Retina (tissue), 1 donor: ENCODE measurements at regions not wholly inside any gene's neighbourhood (a gene's known extent, or its start where the extent isn't known, plus 50 kb on each side); places are given as distances from the start of the nearest gene placed in this dataset.
"Not testable (repeated sequence)": the region's sequence is repeated elsewhere in the genome, so short reads cannot be mapped to it uniquely, and the experiment has no call there.

Experiments
- DNase-seq: peaks from one replicate; pipeline ENCODE4 v3.0.0-alpha.2; 2016

DNA sequence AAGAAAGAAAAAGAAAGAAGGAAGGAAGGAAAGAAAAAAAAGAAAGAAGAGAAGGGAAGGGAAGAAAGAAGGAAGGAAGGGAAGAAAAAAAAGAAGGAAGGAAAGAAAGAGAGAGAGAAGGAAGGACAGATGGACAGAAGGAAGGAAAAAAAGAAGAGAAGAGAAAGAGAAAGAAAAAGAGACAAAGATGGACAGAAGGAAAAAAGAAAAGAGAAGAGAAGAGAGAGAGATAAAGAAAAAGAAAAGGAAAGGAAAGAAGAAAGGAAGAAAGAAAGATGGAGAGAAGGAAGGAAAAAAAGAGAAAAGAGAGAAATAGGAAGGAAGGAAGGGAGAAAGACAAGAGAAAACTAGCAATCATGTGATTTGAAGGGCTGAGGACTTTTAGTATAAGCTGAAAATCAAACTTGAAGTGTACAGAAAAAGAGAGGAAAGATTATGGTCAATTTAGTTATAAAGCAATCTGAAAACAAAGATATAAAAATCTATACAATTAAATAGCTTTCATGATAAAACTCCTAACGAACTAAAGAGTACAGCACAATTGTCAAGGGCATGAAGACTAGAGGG lies 115.3 kb downstream of the LTN1 start:
- no peak for DNase-seq

DNA sequence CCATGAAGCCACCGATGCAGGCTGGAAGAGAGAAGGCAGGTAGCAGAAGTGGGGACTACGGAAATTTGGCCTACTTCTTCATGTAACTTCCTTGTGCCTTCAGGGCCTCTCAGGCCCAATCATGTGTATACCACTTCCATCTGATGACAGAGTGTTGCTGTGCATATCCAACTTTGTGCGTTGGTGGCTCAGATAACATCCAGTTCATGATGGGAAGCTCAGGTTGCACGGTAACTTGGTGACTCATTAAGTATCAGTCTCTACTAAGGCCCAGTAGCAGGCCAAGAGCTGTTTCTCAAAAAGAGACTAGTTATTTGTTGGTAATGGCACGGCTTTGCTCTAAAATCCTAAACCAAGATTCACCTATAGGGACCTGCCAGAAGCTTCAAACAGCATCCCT lies 117.6 kb downstream of the LTN1 start:
- no peak for DNase-seq

DNA sequence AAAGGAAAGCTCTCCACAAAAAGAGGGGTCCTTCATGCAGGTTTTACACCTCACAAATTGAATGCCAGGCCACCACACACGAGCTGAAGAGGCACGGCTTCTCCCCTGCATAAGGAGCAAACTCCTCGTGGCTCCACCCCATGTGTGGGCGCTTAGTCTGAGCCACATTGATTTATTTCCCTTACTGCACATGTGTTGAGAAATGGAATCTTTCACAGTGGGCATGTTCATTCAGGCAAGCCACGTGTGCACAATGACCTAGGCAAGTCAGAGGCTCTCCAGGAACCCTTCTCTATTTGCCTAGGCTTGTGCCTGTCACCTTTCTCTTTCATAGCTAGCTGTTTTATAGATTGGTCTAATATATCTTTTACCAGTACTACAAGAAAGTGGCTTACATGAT lies 120.5 kb downstream of the LTN1 start:
- DNase-seq: no peak

DNA sequence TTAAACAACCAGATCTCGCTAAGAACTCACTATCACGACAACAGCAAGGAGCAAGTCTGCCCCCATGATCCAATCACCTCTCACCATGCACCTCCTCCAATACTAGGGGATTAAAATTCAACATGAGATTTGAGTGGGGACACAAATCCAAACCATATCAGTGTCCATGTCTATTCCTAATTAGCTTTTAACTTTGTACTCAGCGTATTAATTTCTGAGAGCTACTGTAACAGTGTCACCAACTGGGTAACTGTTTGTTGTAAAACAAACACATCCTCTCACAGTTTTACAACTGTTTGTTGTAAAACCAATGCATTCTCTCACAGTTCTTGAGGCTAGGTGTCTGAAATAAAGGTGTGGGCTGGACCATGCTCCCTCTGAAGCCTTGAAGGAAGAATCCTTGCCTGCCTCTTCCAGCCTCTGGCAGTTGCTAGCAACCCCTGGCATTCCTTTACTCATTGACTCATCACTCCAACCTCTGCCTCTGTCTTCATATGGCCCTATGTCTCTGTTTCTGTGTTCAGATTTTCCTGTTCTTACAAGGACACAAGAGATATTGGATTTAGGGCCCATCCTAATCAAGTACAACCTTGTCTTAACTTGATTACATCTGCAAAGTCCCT lies 121.2 kb downstream of the LTN1 start:
- no peak for DNase-seq

DNA sequence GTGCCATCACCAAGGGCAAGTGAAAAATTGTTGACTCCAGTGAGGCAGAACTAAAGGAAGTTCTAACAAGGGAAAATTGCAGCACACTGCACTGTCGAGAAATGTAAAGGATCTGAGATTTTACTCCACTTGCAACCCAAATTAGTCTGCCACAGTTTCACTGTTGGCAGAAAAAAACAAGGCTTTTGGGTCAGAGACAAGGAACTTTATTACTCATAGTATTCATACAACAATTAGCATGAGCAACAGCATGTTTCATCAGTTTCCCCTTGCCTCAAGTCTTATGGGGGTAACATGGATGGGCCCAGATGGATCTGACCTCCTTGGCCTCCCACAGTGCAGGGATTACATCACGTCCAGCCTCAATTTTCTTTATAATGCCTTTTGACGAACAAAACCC lies 125.3 kb downstream of the LTN1 start:
- DNase-seq: no peak

DNA sequence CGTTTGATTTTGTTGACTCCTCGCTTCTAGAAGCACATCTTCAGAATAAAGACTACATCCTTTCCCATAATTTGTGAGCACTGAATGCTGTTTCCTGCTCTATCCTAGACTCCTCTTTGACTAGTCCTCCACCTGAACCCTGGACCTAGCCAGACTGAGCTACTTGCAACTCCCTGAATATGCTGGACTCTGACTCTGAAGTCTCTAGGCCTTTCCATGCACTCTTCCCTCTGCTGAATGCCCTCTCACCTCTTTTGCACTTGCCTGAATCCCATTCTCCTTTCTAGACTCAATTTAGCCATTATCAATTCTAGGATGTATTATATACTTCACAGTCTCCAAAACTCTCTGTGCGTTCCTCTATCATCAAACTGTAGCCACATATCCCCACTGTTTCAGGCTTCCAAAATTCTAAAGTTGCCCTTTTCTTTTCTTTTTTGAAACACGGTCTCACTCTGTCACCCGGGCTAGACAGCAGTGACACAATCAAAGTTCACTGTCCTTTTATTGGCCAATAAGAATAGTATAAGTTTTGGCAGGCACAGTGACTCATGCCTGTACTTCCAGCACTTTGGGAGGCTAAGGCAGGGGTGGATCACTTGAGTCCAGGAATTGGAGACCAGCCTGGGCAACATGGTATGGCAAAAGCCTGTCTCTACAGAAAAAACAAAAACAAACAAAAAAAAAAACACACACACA lies 127.0 kb downstream of the LTN1 start:
- DNase-seq: no peak

DNA sequence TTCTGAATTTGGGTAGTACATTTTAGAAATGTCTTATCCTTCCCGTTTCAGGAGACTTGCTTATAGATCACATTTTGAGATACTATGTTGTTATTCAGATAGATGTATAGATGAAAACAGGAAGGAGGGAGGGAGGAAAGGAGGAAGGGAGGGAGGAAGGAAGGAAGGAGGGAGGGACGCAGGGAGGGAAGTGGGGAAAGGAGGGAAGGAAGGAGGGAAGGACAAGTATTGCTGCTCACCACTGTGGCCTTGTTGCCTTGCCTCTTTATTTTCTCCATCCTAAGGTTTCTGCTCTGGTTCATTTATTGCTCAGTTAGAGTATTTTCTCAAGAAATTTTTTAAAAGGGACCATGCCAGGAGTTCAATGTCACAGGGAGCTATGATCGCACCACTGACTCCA lies 134.3 kb downstream of the LTN1 start:
- DNase-seq: no peak

DNA sequence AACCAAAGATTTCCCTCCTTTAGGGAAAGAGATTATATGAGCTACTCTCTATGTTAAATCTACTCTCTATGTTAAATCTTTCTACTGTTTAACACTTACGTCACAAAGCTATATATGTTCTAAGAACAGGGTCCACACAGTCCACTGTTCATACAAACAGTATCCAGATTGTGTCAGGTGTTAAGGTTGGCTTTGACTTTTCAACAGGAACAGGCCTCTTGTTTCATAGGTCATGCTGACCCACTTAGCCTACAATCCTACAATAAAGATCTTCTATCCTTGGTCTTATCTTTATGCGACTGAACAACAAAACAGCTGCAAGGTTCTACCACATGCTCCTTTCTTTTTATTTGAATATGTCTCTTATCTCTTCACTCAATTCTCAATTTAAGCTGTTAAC lies 134.9 kb downstream of the LTN1 start:
- no peak for DNase-seq

DNA sequence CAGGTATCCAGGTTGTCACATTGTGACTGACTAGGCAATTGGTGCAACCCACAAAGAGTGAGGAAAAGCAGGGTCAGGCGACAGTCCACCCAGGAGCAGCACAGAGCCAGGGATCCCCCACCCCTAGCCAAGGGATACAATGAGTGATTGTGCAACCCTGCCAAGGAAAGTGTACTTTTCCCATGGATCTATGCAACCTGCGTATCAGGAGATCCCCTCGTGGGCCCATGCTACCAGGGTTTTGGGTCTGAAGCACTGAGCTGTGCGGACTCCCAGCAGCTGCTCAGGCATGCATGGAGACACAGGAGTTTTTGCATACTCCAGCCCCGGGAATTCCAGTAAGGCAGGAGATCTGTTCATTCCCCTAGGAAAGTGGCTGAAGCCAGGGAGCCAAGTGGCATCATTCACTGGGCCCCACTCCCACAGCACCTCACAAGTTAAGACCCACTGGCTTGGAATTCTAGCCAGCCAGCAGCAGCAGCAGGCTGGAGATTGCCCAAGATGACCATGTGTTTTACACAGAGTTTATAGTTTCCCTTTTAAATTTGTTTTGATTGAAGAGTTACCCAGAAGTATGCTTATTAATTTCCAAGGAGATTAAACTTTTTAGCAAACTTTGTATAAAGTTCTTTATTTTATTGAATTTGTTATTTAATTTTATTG lies 136.0 kb downstream of the LTN1 start:
- DNase-seq: no peak

DNA sequence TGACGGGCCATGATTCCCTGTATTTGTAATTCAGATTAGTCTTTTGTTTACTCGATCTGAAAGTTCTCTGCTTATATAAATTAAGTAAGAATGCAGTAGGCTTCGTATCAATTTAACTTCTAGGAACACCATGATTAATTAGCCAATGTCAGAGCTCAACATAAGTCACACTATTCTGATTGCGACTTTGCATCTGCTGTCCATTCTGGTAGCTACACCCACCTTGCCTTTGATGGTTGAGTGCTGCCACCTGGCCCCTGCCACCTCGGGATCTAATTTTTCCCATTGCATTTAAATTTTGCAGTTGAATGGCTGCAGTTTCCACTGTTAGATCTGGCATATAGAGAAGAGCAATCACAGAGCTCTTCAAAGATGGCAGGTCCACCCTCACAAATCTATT lies 140.0 kb downstream of the LTN1 start:
- no peak for DNase-seq

DNA sequence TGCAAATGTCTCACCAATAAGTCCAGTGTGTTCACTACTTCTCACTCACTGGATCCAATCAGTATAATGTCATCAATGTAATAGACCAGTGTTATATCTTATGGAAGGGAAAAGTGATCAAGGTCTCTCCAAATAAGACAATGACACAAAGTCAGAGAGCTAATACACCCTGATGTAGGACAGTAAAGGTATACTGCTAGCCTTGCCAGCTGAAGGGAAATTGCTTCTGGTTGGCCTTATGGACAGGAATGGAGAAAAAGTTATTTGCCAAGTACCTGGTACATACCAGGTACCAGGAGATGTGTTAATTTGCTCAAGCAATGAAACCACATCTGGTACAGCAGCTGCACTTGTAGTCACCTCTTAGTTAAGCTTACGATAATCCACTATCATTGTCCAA lies 141.0 kb downstream of the LTN1 start:
- DNase-seq: no peak

DNA sequence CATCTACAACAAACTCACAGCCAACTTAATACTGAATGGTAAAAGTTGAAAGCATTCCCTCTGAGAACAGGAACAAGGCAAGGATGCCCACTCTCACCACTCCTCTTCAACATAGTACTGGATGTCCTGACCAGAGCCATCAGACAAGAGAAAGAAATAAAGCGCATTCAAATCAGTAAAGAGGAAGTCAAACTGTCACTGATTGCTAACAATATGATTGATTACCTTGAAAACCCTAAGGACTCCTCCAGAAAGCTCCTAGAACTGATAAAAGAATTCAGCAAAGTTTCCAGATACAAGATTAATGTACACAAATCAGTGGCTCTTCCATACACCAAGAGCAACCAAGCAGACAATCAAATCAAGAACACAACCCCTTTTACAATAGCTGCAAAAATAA lies 153.4 kb downstream of the LTN1 start:
- not testable (repeated sequence) for DNase-seq

DNA sequence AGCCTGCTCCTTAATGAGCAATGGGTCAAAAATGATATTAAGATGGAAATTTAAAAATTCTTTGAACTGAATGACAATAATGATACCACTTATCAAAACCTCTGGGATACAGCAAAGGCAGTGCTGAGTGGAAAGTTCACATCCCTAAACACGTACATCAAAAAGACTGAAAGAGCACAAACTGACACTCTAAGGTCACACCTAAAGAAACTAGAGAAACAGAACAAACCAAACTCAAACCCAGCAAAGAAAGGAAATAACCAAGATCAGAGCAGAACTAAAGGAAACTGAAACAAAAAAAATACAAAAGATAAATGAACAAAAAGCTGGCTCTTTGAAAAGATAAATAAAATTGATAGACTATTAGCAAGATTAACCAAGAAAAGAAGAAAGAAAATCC lies 155.3 kb downstream of the LTN1 start:
- DNase-seq: not testable (repeated sequence)

DNA sequence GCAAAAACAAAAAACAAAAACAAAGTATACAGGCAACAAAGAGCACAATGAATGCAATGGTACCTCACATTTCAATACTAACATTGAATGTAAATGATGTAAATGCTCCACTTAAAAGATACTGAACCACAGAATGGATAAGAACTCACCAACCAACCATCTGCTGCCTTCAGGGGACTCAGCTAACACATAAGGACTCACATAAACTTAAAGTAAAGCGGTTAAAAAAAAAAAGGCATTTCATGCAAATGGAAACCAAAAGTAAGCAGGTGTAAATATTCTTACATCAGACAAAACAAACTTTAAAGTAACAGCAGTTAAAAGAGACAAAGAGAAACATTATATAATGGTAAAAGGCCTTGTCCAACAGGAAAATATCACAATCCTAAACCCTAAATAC lies 156.1 kb downstream of the LTN1 start:
- not testable (repeated sequence) for DNase-seq

DNA sequence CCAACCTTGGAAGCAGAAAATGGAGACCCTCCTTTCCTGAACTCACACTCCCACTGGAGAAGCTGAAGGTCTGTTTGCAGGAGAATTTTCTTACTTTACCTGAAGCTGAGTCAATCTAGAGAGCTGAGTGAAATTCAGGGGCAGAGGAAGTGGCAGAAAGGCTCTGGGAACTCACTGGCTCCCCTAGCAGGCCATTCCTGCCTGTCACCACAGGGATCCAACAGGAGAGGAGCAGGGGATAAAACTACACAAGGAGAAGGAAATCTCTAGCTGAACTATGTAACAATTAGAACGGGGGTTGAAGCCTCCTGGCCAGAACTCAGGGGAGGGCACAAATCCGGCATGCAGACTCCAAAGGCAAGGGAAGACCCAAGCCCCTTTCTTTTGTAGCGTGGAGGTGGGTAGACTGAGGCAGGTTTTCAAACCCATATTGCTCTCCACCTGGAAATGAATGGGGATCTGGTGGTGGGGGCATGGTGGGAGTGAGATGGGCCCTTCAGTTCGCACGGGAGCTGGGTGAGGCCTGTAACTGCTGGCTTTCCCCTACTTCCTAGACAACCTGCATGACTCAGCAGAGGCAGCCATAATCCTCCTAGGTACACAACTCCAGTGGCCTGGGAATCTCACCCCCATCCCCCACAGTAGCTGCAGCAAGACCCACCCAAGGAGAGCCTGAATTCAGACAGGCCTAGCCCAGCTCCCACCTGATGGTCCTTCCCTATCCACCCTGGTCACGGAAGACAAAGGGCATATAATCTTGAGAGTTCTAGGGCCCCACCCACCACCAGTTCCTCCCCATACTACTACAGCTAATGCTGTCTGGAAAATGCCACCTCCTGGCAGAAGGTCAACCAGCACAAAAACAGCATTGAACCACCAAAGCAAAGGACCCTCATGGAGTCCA lies 158.1 kb downstream of the LTN1 start:
- no peak for DNase-seq

DNA sequence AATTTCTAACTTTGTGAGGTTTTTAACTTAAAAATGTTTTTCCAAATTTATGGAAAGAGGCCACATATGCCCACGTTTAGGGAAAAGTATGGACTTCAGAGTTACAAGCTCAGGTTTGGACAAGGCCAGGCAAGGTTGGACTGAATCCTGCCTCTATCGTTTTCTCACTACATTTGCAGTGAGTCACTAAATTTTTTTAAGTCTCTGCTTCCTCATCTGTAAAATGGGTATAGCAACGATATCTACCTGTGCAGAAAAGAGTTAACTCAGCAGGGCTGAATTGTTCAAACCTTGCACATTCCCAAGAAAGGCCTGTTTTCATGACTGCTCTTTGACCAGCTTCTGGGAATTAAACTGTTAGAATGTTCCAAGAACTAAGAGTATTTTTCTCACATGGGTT lies 159.1 kb downstream of the LTN1 start:
- DNase-seq: no peak

DNA sequence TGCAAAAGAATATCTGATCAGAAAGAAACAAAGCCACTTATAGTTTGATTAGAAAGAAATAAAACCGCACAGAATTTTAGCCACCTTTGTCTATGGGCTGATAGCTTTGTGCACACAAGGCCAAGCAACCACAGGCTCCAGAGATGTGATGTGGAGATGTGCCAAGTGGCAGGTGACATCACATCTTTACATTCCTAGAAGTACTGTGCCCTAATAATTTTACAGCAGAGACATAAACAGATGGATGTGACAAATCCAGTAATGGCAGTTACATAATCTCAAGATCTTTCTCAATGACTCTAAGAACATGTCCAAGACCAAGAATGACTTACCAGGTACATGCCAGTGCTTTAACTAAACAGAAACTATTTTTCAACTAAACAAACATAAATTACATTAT lies 159.5 kb downstream of the LTN1 start:
- DNase-seq: no peak

DNA sequence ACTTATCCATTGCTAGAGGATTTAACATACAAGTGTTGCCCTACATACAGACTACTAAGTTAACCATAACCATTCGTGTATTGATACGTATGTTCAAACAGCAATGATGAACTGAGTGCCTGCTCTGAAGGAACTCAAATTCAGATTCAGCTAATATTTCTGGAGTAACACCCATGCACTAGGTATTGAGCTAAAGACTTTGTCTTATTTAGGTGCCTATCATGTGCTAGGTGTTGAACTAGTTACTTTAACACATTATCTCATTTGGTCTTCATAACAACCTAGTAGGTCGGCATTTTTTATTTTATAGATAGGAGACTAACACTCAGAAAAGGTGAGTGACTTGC lies 160.0 kb downstream of the LTN1 start:
- DNase-seq: no peak

DNA sequence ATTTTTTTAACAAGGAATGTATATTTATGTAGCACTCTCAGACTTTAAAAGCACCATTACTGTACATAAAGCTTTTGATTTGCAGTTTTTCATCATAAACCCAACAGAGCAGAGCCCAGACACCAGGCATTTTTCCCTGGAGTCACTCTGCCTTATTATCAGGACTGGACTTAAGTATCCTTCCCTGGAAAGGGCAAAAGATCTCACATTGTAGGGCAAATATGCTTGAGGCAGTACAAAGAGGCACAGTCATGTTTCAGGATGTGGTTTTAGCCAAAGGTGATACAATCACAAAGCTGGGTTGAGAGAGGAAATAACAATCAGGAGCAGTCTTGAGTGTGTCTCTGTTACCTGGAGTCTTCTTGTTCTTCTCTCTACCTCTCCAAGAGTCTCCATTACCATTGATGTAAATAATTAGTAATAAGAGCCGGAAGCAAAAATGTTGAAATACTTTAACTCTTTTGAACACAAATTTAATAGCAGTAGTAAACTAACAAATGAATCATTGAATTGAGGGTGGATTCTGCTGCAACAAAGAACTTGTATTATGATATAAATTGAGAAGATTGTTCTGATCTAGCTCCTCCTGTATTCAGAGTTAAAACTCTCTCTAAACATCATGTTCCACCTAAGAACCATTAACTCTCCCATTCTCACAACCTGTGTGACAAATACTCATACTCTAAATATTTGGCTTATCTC lies 160.5 kb downstream of the LTN1 start:
- no peak for DNase-seq

DNA sequence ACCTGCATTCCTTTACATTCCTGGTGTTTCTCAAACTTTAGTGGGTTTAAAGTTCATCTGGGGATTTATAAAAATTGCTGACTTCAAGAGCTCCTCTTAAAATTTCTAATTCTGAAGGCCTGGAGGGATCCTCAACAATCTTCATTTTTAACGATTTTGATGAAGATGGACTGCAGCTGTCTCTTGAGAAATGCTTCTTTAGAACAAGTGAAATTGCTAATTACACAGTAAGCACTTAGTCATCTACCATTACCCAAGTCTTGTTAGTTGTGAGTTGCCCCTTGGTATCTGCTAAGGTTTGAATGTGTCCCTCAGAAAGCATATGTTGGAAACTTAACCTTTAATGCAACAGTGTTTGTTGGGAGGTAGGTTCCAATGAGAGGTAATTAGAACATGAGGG lies 163.7 kb downstream of the LTN1 start:
- DNase-seq: no peak

DNA sequence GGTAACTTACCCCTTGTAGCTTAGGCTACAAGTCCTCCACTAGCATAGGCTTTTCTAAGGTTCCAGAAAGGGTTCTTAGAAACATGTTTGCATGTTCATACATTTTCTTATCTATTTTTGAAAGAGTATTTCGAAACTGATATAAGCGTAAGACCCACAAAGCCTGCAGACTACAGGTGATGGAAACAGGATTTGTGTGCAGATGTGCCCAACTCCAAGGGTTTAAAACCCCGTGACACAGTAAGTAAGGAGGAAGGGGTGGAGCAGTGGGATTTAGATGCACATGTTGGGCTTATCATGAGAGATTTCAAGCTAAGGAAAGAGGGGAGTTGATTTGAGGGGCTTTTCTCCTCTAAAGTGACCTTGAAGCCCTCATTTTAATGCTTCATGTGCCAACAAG lies 164.7 kb downstream of the LTN1 start:
- DNase-seq: no peak

DNA sequence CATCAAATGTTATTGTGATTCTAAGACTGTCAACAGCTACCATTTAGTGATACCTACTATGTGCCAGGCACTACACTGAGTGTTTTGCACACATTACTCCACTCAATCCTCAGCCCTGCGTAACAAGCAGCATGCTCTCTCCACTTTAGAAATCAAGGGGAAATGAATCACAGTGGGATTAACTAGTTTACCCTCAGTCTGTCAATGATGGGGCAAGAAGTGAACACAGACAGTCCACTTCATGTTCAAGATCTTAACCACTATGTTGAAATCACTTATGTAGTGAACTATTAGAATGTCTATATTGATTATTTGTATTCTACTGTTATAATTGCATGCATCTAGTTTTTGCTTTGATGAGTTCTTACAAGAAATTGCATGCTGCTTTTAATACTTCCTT lies 165.3 kb downstream of the LTN1 start:
- no peak for DNase-seq

DNA sequence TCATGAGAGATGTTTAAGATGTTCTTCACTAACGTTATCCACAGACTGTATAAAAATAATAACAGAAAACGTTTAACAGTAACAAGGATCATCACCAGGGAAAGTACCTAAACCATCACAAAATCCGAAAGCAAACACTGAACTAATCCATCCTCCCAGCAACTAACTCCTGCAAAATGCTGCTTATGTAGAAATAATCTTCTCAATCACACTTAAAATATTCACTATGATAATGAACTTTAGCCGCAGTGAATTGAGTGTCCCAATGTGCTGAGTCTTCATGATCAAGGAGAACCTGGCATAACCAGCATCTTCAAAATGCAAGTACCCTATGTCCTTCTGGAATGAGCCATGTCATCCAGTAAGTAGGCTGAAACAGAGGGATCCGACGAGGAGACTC lies 166.1 kb downstream of the LTN1 start:
- DNase-seq: no peak
